BE2C (cell line): ENCODE measurements at regions not wholly inside any gene's neighbourhood (a gene's known extent, or its start where the extent isn't known, plus 50 kb on each side); places are given as distances from the start of the nearest gene placed in this dataset.
"Not testable (repeated sequence)": the region's sequence is repeated elsewhere in the genome, so short reads cannot be mapped to it uniquely, and the experiment has no call there.

Source experiments
- DNase-seq: peaks from one replicate; pipeline ENCODE4 v3.0.0-alpha.2; 2020
- H3K27me3 ChIP-seq: fragments of 250-450 bp; sonication (Bioruptor Pico); 2 replicates; pipeline ENCODE4 v1.5.1; 2020; ENCODE audit warnings: mild to moderate bottlenecking
- H3K36me3 ChIP-seq: fragments of 250-450 bp; sonication (Bioruptor Pico); 2 replicates; pipeline ENCODE4 v1.5.1; 2020; ENCODE audit warnings: mild to moderate bottlenecking
- H3K4me1 ChIP-seq: fragments of 250-450 bp; sonication (Bioruptor Pico); 2 replicates; pipeline ENCODE4 v1.5.1; 2020
- H3K4me3 ChIP-seq: 2 replicates; pipeline ENCODE4 v1.5.1; 2011; ENCODE audit warnings: low read depth, low read length
- H3K9me3 ChIP-seq: fragments of 250-450 bp; sonication (Bioruptor Pico); 2 replicates; pipeline ENCODE4 v1.5.1; 2020
- TF ChIP-seq, protein P1 (sequence below): IDR thresholded peaks from 2 replicates; pipeline ENCODE4 v1.5.1; 2012; ENCODE audit warnings: mild to moderate bottlenecking, low read depth, low read length

DNA sequence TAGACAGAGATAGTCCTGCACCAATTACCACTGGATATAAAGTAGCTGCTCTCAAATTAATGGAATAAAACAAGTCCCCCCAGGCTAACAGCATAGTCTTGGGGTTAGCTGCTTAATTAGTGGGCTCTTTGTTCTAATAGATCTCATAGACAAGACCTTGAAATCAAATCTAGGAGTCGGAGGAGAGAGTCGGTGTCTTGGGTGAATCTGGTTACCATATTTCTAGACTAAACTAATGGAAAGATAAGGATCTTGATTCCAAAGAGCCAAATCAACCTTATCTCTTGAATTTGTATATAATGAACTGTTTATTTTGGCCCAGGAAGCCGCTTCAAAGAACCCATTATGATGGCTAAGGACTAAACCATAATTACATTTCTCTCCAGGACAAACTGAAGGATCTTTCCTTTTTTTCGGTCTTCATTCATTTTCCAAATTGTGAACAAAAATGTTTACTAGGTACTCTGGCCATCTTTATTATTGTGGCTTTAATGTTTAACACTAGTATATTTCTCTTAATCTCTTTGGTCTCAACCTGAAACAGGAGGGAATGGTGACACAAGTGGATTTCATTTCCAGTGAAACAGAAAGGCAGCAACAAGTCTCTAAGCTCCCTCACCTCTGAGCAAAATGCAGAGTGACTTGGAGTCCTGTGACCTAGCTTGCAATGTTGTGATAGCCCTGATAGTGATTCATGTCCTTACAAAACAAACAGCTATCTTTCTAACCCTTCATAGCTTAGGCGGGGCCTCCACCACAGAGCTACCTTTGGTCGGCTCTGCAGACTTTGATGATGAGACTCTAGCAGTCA lies 137.9 kb upstream of the PARD3B start:
- no peak for DNase-seq
- TF ChIP-seq, protein P1, sequence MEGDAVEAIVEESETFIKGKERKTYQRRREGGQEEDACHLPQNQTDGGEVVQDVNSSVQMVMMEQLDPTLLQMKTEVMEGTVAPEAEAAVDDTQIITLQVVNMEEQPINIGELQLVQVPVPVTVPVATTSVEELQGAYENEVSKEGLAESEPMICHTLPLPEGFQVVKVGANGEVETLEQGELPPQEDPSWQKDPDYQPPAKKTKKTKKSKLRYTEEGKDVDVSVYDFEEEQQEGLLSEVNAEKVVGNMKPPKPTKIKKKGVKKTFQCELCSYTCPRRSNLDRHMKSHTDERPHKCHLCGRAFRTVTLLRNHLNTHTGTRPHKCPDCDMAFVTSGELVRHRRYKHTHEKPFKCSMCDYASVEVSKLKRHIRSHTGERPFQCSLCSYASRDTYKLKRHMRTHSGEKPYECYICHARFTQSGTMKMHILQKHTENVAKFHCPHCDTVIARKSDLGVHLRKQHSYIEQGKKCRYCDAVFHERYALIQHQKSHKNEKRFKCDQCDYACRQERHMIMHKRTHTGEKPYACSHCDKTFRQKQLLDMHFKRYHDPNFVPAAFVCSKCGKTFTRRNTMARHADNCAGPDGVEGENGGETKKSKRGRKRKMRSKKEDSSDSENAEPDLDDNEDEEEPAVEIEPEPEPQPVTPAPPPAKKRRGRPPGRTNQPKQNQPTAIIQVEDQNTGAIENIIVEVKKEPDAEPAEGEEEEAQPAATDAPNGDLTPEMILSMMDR, result no peak
- H3K36me3 ChIP-seq, result no peaks in the 10 kb centered on the region
- H3K27me3 ChIP-seq, result no peaks in the 10 kb centered on the region
- no peaks in the 10 kb centered on the region; the same call in 1 of the 2 replicates for H3K9me3 ChIP-seq
- H3K4me3 ChIP-seq, result no peak overlapping the region
- H3K4me1 ChIP-seq, result peaks cover 26% of the 10 kb centered on the region

DNA sequence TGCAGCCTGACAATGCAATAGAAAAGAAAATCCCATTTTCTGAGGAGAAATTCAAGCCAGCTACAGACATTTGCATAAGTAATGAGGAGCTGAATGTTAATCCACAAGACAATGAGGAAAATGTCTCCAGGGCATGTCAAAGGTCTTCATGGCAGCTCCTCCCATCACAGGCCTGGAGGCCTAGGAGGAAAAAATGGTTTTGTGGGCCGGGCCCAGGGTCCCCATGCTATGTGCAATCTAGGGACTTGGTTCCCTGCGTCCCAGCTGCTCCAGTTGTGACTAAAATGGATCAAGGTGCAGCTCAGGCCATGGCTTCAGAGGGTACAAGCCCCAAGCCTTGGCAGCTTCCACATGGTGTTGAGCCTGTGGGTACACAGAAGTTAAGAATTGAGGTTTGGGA lies 132.5 kb upstream of the PARD3B start:
- H3K4me3 ChIP-seq, H3K27me3 ChIP-seq, H3K9me3 ChIP-seq, H3K36me3 ChIP-seq, DNase-seq: not testable (repeated sequence)
- peaks cover 14% of the 10 kb centered on the region for H3K4me1 ChIP-seq

- H3K9me3 ChIP-seq, result no peaks in the 10 kb centered on the region; the same call in 1 of the 2 replicates
- H3K36me3 ChIP-seq, result no peaks in the 10 kb centered on the region
- peak overlapping the region; percentile 27 for H3K4me3 ChIP-seq
- TF ChIP-seq, protein P1, result no peak
- no peak for DNase-seq
- no peaks in the 10 kb centered on the region for H3K27me3 ChIP-seq
- no peaks in the 10 kb centered on the region; the same call in 1 of the 2 replicates for H3K4me1 ChIP-seq
Observed at GRCh38 chr2:204415406-204416181, 129.7 kb upstream of the PARD3B start.

DNA sequence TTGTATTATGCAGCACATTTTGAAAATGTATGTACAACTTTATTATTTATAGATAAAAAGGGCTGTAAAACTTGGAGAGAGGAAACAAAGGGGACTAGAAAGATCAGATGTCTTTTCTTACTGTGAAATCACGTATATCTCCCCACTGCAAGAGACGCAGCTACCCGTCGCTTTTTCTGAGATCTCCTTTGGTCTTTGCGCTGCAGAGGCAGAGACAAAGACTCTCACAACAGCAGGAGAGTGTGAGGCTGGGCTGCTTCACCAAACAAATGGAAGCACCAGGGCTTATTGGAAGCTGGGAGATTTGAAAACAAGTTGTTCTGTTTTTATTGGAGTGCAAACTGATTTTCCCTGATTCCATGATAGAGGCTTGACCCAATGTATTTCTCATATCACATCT lies 129.0 kb upstream of the PARD3B start:
- TF ChIP-seq, protein P1, result no peak
- no peaks in the 10 kb centered on the region for H3K27me3 ChIP-seq

DNA sequence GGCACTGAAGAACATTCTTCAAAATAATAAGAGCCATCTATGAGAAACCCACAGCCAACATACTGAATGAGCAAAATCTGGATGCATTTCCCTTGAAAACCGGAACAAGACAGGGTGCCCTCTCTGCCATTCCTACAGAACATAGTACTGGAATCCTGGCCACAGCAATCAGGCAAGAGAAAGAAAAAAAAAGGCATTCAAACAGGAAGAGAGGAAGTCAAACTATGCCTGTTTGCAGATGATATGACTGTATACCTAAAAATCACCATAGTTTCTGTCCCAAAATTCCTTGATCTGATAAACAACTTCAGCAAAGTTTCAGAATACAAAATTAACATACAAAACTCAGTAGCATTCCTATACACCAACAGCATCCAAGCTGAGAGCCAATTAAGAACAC lies 119.5 kb upstream of the PARD3B start:
- Histone ChIP-seq H3K27me3 (no peaks in the 10 kb centered on the region), H3K9me3 (no peaks in the 10 kb centered on the region), H3K4me3 (no peak overlapping the region), H3K36me3 (no peaks in the 10 kb centered on the region), H3K4me1 (no peaks in the 10 kb centered on the region)
- no peak for DNase-seq
- TF ChIP-seq, protein P1, result no peak

More for the DNA sequence above, 129.0 kb upstream of the PARD3B start:
- Histone ChIP-seq H3K9me3 (no peaks in the 10 kb centered on the region; the same call in 1 of the 2 replicates), H3K36me3 (no peaks in the 10 kb centered on the region), H3K4me3 (peak overlapping the region; percentile 27), H3K4me1 (no peaks in the 10 kb centered on the region; the same call in 1 of the 2 replicates)
- DNase-seq, result no peak

DNA sequence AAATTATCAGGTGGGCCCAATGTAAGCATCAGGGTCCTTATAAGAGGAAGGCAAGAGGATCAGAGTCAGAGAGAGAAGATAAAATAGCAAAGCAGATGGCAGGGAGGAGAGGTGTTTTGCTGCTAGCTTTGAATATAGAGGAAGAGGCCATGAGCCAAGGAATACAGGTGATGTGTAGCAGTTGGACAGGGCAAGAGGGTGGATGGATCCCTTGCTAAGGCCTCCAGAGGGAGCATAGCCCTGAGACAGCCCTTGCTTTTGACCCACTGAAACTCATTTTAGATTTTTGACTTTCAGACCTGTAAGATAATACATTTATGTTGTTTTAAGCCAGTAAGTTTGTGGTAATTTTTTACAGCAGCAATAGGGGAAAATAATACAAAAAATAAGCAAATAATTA lies 116.6 kb upstream of the PARD3B start:
- Histone ChIP-seq H3K4me1 (no peaks in the 10 kb centered on the region), H3K27me3 (no peaks in the 10 kb centered on the region), H3K4me3 (no peak overlapping the region), H3K9me3 (no peaks in the 10 kb centered on the region), H3K36me3 (no peaks in the 10 kb centered on the region)
- TF ChIP-seq, protein P1, result no peak
- DNase-seq, result no peak
